Right lobe of liver (tissue), 6 donors: ENCODE measurements at regions not wholly inside any gene's neighbourhood (a gene's known extent, or its start where the extent isn't known, plus 50 kb on each side); places are given as distances from the start of the nearest gene placed in this dataset.

Experiments
- ATAC-seq, 4 donors: fragments of 200-7000 bp; cut with Tn5 transposase; one replicate each; pipeline ENCODE4 v1.9.1; 2020; ENCODE audit warnings: mild to moderate bottlenecking in 4 of 4, moderate library complexity in 4 of 4
- DNase-seq, 3 donors: peaks; one replicate each; pipeline ENCODE4 v3.0.0-alpha.2; 2020
- H3K27ac ChIP-seq, 3 donors: fragments of 200-600 bp; one replicate each; pipeline ENCODE4 v1.8.0; 2022
- H3K27me3 ChIP-seq, 2 donors: fragments of 200-600 bp; one replicate each; pipeline ENCODE4 v1.8.0; 2022
- H3K36me3 ChIP-seq, 4 donors: fragments of 200-600 bp; sonication (generic) in 1 of 4; one replicate each; pipeline versions ENCODE4 v1.5.1 to v1.8.0; 2017 to 2022; ENCODE audit warnings: control low read depth in 1 of 4
- H3K4me1 ChIP-seq, 4 donors: fragments of 200-600 bp; sonication (generic) in 1 of 4; one replicate each; pipeline versions ENCODE4 v1.5.1 to v1.8.0; 2017 to 2022; ENCODE audit warnings: control low read depth in 1 of 4
- H3K4me3 ChIP-seq, 3 donors: fragments of 200-600 bp; one replicate each; pipeline ENCODE4 v1.8.0; 2022
- H3K9me3 ChIP-seq, 4 donors: fragments of 200-600 bp; sonication (generic) in 1 of 4; one replicate each; pipeline versions ENCODE4 v1.5.1 to v1.8.0; 2017 to 2022; ENCODE audit warnings: control low read depth in 1 of 4
- POLR2A ChIP-seq: fragments of 450-650 bp; IDR thresholded peaks from one replicate; pipeline ENCODE4 v1.6.1; 2017; ENCODE audit warnings: antibody characterized with exemption, mild to moderate bottlenecking
- WGBS: methylation state at CpG from one replicate; pipeline ENCODE4 v1.1.6; 2018; ENCODE audit warnings: low coverage, low lambda C conversion rate; ENCODE audit not compliant: insufficient coverage; ENCODE audit errors: missing lambda C conversion rate; 5-methylcytosine and 5-hydroxymethylcytosine counted together
- intact Hi-C, 2 donors: fragments of 100-400 bp; cut with DNase I; formaldehyde crosslinking; loops; one replicate each; pipeline versions ENCODE4 v1.11.2 to v1.14.1; 2022
- TF ChIP-seq, protein P1 (sequence below), 4 donors: fragments of 200-600 bp in 3 of 4; fragments of 450-650 bp in 1 of 4; IDR thresholded peaks; one replicate each; pipeline versions ENCODE4 v1.5.1 to v1.8.0; 2016 to 2022; ENCODE audit warnings: antibody characterized with exemption in 4 of 4, mild to moderate bottlenecking in 2 of 4
- donor health status: DM: no; HTN: yes; CAD: no.
- donor health status: DM: no; HTN: no; CAD: no.
- donor health status: DM: no; HTN: no; CAD: no.
- donor health status: DM: no; HTN: yes; CAD: no.
- donor health status: DM: no; HTN: yes; CAD: no.

DNA sequence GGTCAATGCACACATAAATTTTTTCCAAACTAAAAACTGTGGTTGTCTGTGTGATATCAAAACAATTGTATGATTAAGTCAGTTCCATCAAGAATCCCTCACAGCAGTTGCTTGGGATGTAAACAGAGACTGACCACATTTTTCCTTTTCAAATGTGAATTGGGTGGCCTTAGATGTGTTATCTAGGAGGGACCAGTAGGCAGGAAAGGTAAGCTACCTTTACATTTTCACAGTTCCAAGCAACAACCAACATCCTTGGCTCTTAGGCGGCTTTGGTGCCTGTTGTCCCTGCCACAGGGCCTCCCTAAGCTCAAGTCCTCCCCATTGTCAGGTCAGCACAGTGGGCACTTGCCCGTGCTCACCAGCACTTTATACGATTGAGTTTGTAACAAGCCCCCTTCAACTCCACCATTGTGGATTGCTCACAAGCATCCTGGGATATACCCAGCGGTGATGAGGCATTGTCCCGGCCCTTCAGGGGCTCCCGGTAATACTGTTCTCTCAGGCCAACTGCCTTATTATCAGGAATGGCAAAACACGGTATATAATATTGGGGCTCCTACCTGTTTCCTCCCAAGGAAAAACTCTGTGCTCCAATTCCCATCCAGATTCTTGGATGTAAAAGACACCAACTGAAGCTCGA, 114.9 kb upstream of the ANKRD1 start:
- TF ChIP-seq, protein P1, sequence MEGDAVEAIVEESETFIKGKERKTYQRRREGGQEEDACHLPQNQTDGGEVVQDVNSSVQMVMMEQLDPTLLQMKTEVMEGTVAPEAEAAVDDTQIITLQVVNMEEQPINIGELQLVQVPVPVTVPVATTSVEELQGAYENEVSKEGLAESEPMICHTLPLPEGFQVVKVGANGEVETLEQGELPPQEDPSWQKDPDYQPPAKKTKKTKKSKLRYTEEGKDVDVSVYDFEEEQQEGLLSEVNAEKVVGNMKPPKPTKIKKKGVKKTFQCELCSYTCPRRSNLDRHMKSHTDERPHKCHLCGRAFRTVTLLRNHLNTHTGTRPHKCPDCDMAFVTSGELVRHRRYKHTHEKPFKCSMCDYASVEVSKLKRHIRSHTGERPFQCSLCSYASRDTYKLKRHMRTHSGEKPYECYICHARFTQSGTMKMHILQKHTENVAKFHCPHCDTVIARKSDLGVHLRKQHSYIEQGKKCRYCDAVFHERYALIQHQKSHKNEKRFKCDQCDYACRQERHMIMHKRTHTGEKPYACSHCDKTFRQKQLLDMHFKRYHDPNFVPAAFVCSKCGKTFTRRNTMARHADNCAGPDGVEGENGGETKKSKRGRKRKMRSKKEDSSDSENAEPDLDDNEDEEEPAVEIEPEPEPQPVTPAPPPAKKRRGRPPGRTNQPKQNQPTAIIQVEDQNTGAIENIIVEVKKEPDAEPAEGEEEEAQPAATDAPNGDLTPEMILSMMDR (IDR thresholded peaks at IDR 0.05) = no peak
- no peak for TF ChIP-seq POLR2A
- Histone ChIP-seq H3K36me3 (no peaks in the 10 kb centered on the region), H3K27me3 (no peaks in the 10 kb centered on the region), H3K4me3 (no peak overlapping the region), H3K9me3 (no peaks in the 10 kb centered on the region), H3K27ac (no peak overlapping the region), H3K4me1 (no peaks in the 10 kb centered on the region)
- intact Hi-C loops = no loop called here
- ATAC-seq (no peak), DNase-seq (no peak)
- WGBS = 78% methylated on average over 7 of the region's 8 CpGs

DNA sequence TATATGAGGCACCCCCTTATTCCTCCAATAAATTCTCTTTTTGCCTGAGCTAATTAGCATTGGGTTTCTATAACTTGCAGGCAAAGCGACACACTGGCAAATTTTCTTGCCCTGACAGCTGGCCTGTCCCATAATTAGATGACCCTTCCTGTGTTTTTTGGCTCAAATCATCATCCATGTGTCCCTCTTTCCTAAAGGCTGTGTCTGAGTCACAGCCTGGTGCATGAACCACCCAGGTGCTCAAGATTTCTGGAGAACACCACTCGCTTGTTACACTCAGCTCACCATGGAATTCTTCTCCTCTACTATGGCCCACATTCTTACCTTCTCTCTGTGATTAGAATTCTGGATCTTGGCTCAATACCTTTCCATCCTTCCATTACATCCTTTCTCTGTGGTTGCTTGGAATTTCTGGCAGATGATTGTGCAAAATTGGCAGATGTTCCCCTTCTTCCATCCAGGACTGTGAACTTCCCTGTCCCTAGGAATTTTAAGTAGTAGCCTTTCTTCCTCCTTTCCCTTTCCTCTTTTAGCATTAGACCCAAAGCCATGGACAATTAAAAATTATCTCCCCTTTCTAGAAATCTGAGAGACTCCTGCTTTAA, 116.0 kb upstream of the ANKRD1 start:
- Histone ChIP-seq H3K4me1 (peaks cover 0 to under 1% (median 0%) of the 10 kb centered on the region in 4 donors), H3K9me3 (no peaks in the 10 kb centered on the region), H3K36me3 (no peaks in the 10 kb centered on the region), H3K27me3 (no peaks in the 10 kb centered on the region), H3K27ac (no peak overlapping the region), H3K4me3 (no peak overlapping the region)
- ATAC-seq (no peak), DNase-seq (no peak)
- intact Hi-C loops = no loop called here
- TF ChIP-seq POLR2A = no peak
- TF ChIP-seq, protein P1 (IDR thresholded peaks at IDR 0.05) = no peak
- WGBS = 50% methylated on average over 1 of the region's 2 CpGs

DNA sequence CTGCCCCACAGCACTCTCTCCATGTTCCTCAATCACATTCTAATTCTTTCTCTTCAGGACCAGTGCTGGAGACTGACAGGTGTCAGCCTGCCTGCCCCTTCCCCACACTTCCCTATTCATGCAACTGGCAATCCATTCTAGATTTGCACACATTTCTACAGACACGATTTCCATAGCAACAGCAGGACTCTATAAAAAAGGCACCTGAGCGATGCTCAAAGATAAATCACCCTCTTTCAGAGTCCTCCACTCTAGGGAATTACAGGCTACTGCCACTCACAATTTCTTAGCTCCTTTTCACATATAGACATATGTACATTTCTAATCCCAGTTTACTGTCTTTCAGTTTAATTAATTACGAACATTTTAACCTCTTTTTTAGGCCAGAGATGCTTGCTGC, 118.1 kb upstream of the ANKRD1 start:
- TF ChIP-seq, protein P1 (IDR thresholded peaks at IDR 0.05) = no peak
- no peak for TF ChIP-seq POLR2A
- intact Hi-C loops = no loop called here
- WGBS = 77% methylated on average over 3 of the region's 3 CpGs
- H3K4me1 ChIP-seq = peaks cover 0 to 16% (median 3%) of the 10 kb centered on the region in 4 donors
- H3K4me3 ChIP-seq = no peak overlapping the region
- no peaks in the 10 kb centered on the region for H3K36me3 ChIP-seq
- DNase-seq = no peak
- H3K9me3 ChIP-seq = no peaks in the 10 kb centered on the region
- H3K27ac ChIP-seq = no peak overlapping the region
- no peaks in the 10 kb centered on the region for H3K27me3 ChIP-seq
- ATAC-seq = no peak

DNA sequence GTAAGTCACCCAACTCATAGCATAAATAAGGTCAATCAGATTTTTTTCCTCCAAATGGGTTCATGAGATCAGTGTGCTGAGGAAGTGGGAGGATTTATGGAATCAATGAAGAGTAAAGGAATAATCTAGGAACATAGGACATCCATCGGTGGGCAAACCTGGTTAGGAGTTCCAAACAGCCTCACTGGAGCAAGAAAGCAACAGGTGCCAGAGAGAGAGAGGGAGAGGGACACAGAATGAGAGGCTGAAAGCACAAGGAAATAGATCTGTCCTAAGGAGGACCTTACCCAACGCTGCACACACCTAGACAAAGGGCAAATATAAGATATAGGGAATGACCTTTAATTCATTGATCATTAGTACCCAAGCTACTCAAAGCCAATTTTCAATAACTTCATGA, 119.5 kb upstream of the ANKRD1 start:
- WGBS = 90% methylated on average over 2 of the region's 2 CpGs
- H3K4me3 ChIP-seq = no peak overlapping the region
- H3K4me1 ChIP-seq = peaks cover 0 to 16% (median 3%) of the 10 kb centered on the region in 4 donors
- no peak overlapping the region for H3K27ac ChIP-seq
- H3K9me3 ChIP-seq = no peaks in the 10 kb centered on the region
- intact Hi-C loops = no loop called here
- ATAC-seq = no peak
- H3K27me3 ChIP-seq = no peaks in the 10 kb centered on the region
- TF ChIP-seq POLR2A = no peak
- TF ChIP-seq, protein P1 (IDR thresholded peaks at IDR 0.05) = no peak
- DNase-seq = no peak
- no peaks in the 10 kb centered on the region for H3K36me3 ChIP-seq
